GM12878 (cell line): ENCODE measurements at regions not wholly inside any gene's neighbourhood (a gene's known extent, or its start where the extent isn't known, plus 50 kb on each side); places are given as distances from the start of the nearest gene placed in this dataset.

Source experiments
- ATAC-seq: fragments of 200-7000 bp; cut with Tn5 transposase; 3 replicates; pipeline ENCODE4 v1.9.1; 2020; ENCODE audit warnings: mild to moderate bottlenecking, moderate library complexity
- BruUV-seq: library from RNA; stranded (reverse); fragments of 400-500 nt; replicated peaks from 2 replicates; lab custom pipeline; 2021; lab: Mats Ljungman, UMichigan
- CTCF ChIA-PET: fragments of 300-600 bp; sonication (Branson Sonifier 250); formaldehyde crosslinking; extraction: SDS; loops from one replicate; lab custom pipeline; 2021; ENCODE audit warnings: inconsistent platforms; lab: Yijun Ruan, JAX
- POLR2A ChIA-PET: fragments of 350-600 bp; formaldehyde crosslinking; extraction: SDS; loops from one replicate; lab custom pipeline; 2021; ENCODE audit warnings: inconsistent platforms; lab: Charles Lee
- RAD21 ChIA-PET: fragments of 300-600 bp; sonication (Branson Sonifier 250); formaldehyde crosslinking; loops from one replicate; lab custom pipeline; 2023; ENCODE audit warnings: antibody characterized with exemption; ENCODE audit not compliant: unreplicated experiment; lab: Charles Lee
- SMC1A ChIA-PET: fragments of 300-600 bp; sonication (Branson Sonifier 250); formaldehyde crosslinking; loops from one replicate; lab custom pipeline; 2023; ENCODE audit not compliant: unreplicated experiment, uncharacterized antibody; lab: Charles Lee
- DNase-seq: peaks from one replicate; pipeline ENCODE4 v3.0.0-alpha.2; 2011; ENCODE audit warnings: low read depth, low spot score
- FAIRE-seq: peaks from 3 replicates; lab custom pipeline; 2011; peaks lifted over from hg19 to GRCh38; lab: Jason Lieb, UNC
- H2AFZ ChIP-seq: 2 replicates; pipeline ENCODE4 v1.6.0; 2011; ENCODE audit warnings: low read depth, low read length, control low read depth; ENCODE audit not compliant: control insufficient read depth
- H3K27ac ChIP-seq: 2 replicates; pipeline ENCODE4 v1.5.1; 2011; ENCODE audit warnings: control low read depth; ENCODE audit not compliant: control insufficient read depth, insufficient read depth
- H3K27me3 ChIP-seq, 2 experiments: replicated peaks in 1 of 2; 2 replicates each; pipeline versions ENCODE4 v1.6.0 to v1.6.1; 2011; ENCODE audit warnings: low read length in 1 of 2; ENCODE audit not compliant: control insufficient read depth in 2 of 2, insufficient read depth in 2 of 2
- H3K36me3 ChIP-seq, 2 experiments: 2 replicates each; pipeline ENCODE4 v1.5.1; 2011; ENCODE audit warnings: low read length in 1 of 2; ENCODE audit not compliant: control insufficient read depth in 2 of 2, insufficient read depth in 2 of 2
- H3K4me1 ChIP-seq: 2 replicates; pipeline ENCODE4 v1.6.1; 2011; ENCODE audit warnings: mild to moderate bottlenecking, low read length, moderate library complexity, mixed read lengths; ENCODE audit not compliant: control insufficient read depth, insufficient read depth
- H3K4me2 ChIP-seq: 2 replicates; pipeline ENCODE4 v1.6.0; 2011; ENCODE audit warnings: control low read depth; ENCODE audit not compliant: control insufficient read depth, insufficient read depth
- H3K4me3 ChIP-seq: fragments of 200-600 bp; sonication (generic); 2 replicates; pipeline ENCODE4 v1.5.1; 2016
- H3K79me2 ChIP-seq: 2 replicates; pipeline ENCODE4 v1.6.0; 2011; ENCODE audit warnings: low read length; ENCODE audit not compliant: control insufficient read depth, insufficient read depth
- H3K9ac ChIP-seq: 2 replicates; pipeline ENCODE4 v1.8.0; 2011; ENCODE audit warnings: low read length, control low read depth, mixed read lengths; ENCODE audit not compliant: control insufficient read depth, insufficient read depth
- H3K9me3 ChIP-seq: replicated peaks from 3 replicates; pipeline ENCODE4 v1.5.1; 2011; ENCODE audit warnings: mild to moderate bottlenecking, low read length; ENCODE audit not compliant: control insufficient read depth, insufficient read depth
- H4K20me1 ChIP-seq: 2 replicates; pipeline ENCODE4 v1.6.0; 2011; ENCODE audit not compliant: control insufficient read depth, insufficient read depth
- ATF7 ChIP-seq: fragments of 450-650 bp; IDR thresholded peaks from 2 replicates; pipeline ENCODE4 v1.6.1; 2016; ENCODE audit warnings: low read depth, mild to moderate bottlenecking
- IRF5 ChIP-seq: fragments of 450-650 bp; IDR thresholded peaks from 2 replicates; pipeline ENCODE4 v1.6.1; 2017; ENCODE audit warnings: borderline replicate concordance
- JUND ChIP-seq: IDR thresholded peaks from 2 replicates; pipeline ENCODE4 v1.6.1; 2012; ENCODE audit warnings: low read depth, mild to moderate bottlenecking, low read length, improper control_type of control experiment, moderate library complexity
- MTA2 ChIP-seq: fragments of 450-650 bp; IDR thresholded peaks from 2 replicates; pipeline ENCODE4 v1.6.1; 2016; ENCODE audit warnings: low read depth, mild to moderate bottlenecking, moderate library complexity
- RUNX3 ChIP-seq: IDR thresholded peaks from 2 replicates; pipeline ENCODE4 v1.6.1; 2012; ENCODE audit warnings: low read length, inconsistent platforms
- SMAD1 ChIP-seq: fragments of 450-650 bp; IDR thresholded peaks from 2 replicates; pipeline ENCODE4 v1.6.1; 2018; ENCODE audit warnings: mild to moderate bottlenecking, low read depth; ENCODE audit not compliant: partially characterized antibody
- STAT1 ChIP-seq: fragments of 450-650 bp; conservative IDR thresholded peaks from 2 replicates; pipeline ENCODE4 v1.6.1; 2014; ENCODE audit warnings: antibody characterized with exemption, mild to moderate bottlenecking
- SUZ12 ChIP-seq: fragments of 200-600 bp; sonication (generic); IDR thresholded peaks from one replicate; pipeline ENCODE4 v1.6.1; 2018; ENCODE audit warnings: antibody characterized with exemption, mild to moderate bottlenecking; ENCODE audit not compliant: unreplicated experiment
- USF1 ChIP-seq: IDR thresholded peaks from 2 replicates; pipeline ENCODE4 v1.6.1; 2011; ENCODE audit warnings: borderline replicate concordance, low read depth, mild to moderate bottlenecking, moderate library complexity, mixed read lengths, low read length; ENCODE audit not compliant: insufficient read depth; ENCODE audit errors: extremely low read length
- WGBS: methylation state at CpG from one replicate; pipeline ENCODE4 v1.1.6; 2016; ENCODE audit warnings: low lambda C conversion rate; ENCODE audit not compliant: insufficient replicate concordance, insufficient coverage; ENCODE audit errors: missing lambda C conversion rate; 5-methylcytosine and 5-hydroxymethylcytosine counted together
- in situ Hi-C: fragments of 300-500 bp; cut with MboI; formaldehyde crosslinking; loops from 9 replicates; pipeline ENCODE4 v1.14.3; 2018; ENCODE audit warnings: mixed read lengths
- intact Hi-C: fragments of 100-400 bp; cut with micrococcal nuclease; formaldehyde crosslinking; loops from one replicate; pipeline ENCODE4 v1.14.2; 2022; ENCODE audit not compliant: unreplicated experiment

- BruUV-seq, result no TSS peak
- no peaks in the 10 kb centered on the region for H3K79me2 ChIP-seq
- FAIRE-seq (no peak), ATAC-seq (no peak), DNase-seq (no peak)
- no peak overlapping the region for H3K4me2 ChIP-seq
- H3K9ac ChIP-seq, result no peak overlapping the region
- no peak overlapping the region for H2AFZ ChIP-seq
- H3K27me3 ChIP-seq, result no peaks in the 10 kb centered on the region
- TF ChIP-seq RUNX3 (no peak), SUZ12 (no peak), IRF5 (no peak), MTA2 (no peak), USF1 (no peak), SMAD1 (no peak), STAT1 (no peak), JUND (no peak), ATF7 (no peak)
- ChIA-PET RAD21 (no interaction called here), SMC1A (no interaction called here), POLR2A (no interaction called here), CTCF (no interaction called here)
- H3K4me1 ChIP-seq, result no peaks in the 10 kb centered on the region
- no peaks in the 10 kb centered on the region for H3K9me3 ChIP-seq
- no peak overlapping the region for H3K27ac ChIP-seq
- no peak overlapping the region for H3K4me3 ChIP-seq
- intact Hi-C loops (no loop called here), in situ Hi-C loops (no loop called here)
- 57% methylated on average over 4 of the region's 4 CpGs for WGBS
- no peaks in the 10 kb centered on the region for H3K36me3 ChIP-seq
- no peaks in the 10 kb centered on the region for H4K20me1 ChIP-seq
These were observed 193.8 kb downstream of the FBXO8 start for GRCh38 chr4:174089711-174090110.
